ENCODE measurements at regions not wholly inside any gene's neighbourhood (a gene's known extent, or its start where the extent isn't known, plus 50 kb on each side); places are given as distances from the start of the nearest gene placed in this dataset.

GRCh38 chr7:127484954-127485353, 92.4 kb upstream of the ZNF800 start:
- H4K91ac ChIP-seq (ENCODE audit: low read length): no peak overlapping the region
- no peak overlapping the region for H4K8ac ChIP-seq (ENCODE audit: low read length)
- H3K79me1 ChIP-seq (replicated peaks; ENCODE audit: low read length, poor library complexity, severe bottlenecking): no peaks in the 10 kb centered on the region
- H3K23ac ChIP-seq (ENCODE audit: low read length in 2 of 2): no peak overlapping the region
- 79% methylated on average over 6 of the region's 6 CpGs for WGBS
- no peak overlapping the region for H3K18ac ChIP-seq (ENCODE audit: low read depth in 1 of 2, low read length in 2 of 2)
- no peak overlapping the region for H2BK5ac ChIP-seq (ENCODE audit: low read depth, low read length, poor library complexity, severe bottlenecking)
- H2BK12ac ChIP-seq (ENCODE audit: low read length in 2 of 2): no peak overlapping the region
- no peak overlapping the region for H2AFZ ChIP-seq (ENCODE audit: low read depth, low read length)
- no peak overlapping the region for H3K27ac ChIP-seq (ENCODE audit: low read length, poor library complexity, severe bottlenecking)
- H3K27me3 ChIP-seq (ENCODE audit: control insufficient read depth in 1 of 2, insufficient read depth in 1 of 2, low read length in 2 of 2): peaks cover 0 to 4% of the 10 kb centered on the region in 2 experiments
- H3K4ac ChIP-seq (ENCODE audit: low read depth in 1 of 2, low read length in 2 of 2): no peak overlapping the region
- H3K4me1 ChIP-seq (ENCODE audit: control insufficient read depth, insufficient read depth, low read depth, low read length): no peaks in the 10 kb centered on the region
- no peak overlapping the region for H2BK120ac ChIP-seq (ENCODE audit: low read depth, low read length)
- H3K4me3 ChIP-seq (ENCODE audit: insufficient read depth in 1 of 2, low read depth in 1 of 2, low read length in 2 of 2): no peak overlapping the region
- H3K4me2 ChIP-seq (ENCODE audit: low read length, poor library complexity, severe bottlenecking): no peak overlapping the region
- H3K36me3 ChIP-seq (ENCODE audit: control insufficient read depth in 1 of 2, insufficient read depth in 2 of 2, low read depth in 1 of 2, low read length in 2 of 2): no peaks in the 10 kb centered on the region
- no peak overlapping the region for H3K14ac ChIP-seq (ENCODE audit: low read length in 2 of 2)
- H2BK15ac ChIP-seq (ENCODE audit: low read depth, poor library complexity, severe bottlenecking): no peak overlapping the region
- DNase-seq: no peak
- H3K9me3 ChIP-seq (ENCODE audit: control insufficient read depth, low read length): no peaks in the 10 kb centered on the region
- no peak overlapping the region for H2AK5ac ChIP-seq (ENCODE audit: low read length, severe bottlenecking)
- no peak overlapping the region for H3K9ac ChIP-seq (ENCODE audit: low read length)

GRCh38 chr7:127478461-127478860, 86.0 kb upstream of the ZNF800 start:
- Histone ChIP-seq H3K9me3 (ENCODE audit: control insufficient read depth, low read length) (no peaks in the 10 kb centered on the region), H4K91ac (ENCODE audit: low read length) (no peak overlapping the region), H4K8ac (ENCODE audit: low read length) (no peak overlapping the region), H2BK120ac (ENCODE audit: low read depth, low read length) (no peak overlapping the region), H3K4me3 (ENCODE audit: insufficient read depth in 1 of 2, low read depth in 1 of 2, low read length in 2 of 2) (no peak overlapping the region), H3K36me3 (ENCODE audit: control insufficient read depth in 1 of 2, insufficient read depth in 2 of 2, low read depth in 1 of 2, low read length in 2 of 2) (no peaks in the 10 kb centered on the region), H3K9ac (ENCODE audit: low read length) (no peak overlapping the region), H3K14ac (ENCODE audit: low read length in 2 of 2) (no peak overlapping the region), H3K4ac (ENCODE audit: low read depth in 1 of 2, low read length in 2 of 2) (no peak overlapping the region), H3K27ac (ENCODE audit: low read length, poor library complexity, severe bottlenecking) (no peak overlapping the region), H3K79me1 (replicated peaks; ENCODE audit: low read length, poor library complexity, severe bottlenecking) (no peaks in the 10 kb centered on the region), H3K18ac (ENCODE audit: low read depth in 1 of 2, low read length in 2 of 2) (no peak overlapping the region), H2BK12ac (ENCODE audit: low read length in 2 of 2) (no peak overlapping the region), H3K27me3 (ENCODE audit: control insufficient read depth in 1 of 2, insufficient read depth in 1 of 2, low read length in 2 of 2) (peaks cover 0 to 6% of the 10 kb centered on the region in 2 experiments), H2BK5ac (ENCODE audit: low read depth, low read length, poor library complexity, severe bottlenecking) (no peak overlapping the region), H2BK15ac (ENCODE audit: low read depth, poor library complexity, severe bottlenecking) (no peak overlapping the region), H3K4me1 (ENCODE audit: control insufficient read depth, insufficient read depth, low read depth, low read length) (no peaks in the 10 kb centered on the region), H2AK5ac (ENCODE audit: low read length, severe bottlenecking) (no peak overlapping the region), H3K4me2 (ENCODE audit: low read length, poor library complexity, severe bottlenecking) (no peak overlapping the region), H2AFZ (ENCODE audit: low read depth, low read length) (no peak overlapping the region), H3K23ac (ENCODE audit: low read length in 2 of 2) (no peak overlapping the region)
- 62% methylated on average over 2 of the region's 2 CpGs for WGBS
- no peak for DNase-seq

DNA sequence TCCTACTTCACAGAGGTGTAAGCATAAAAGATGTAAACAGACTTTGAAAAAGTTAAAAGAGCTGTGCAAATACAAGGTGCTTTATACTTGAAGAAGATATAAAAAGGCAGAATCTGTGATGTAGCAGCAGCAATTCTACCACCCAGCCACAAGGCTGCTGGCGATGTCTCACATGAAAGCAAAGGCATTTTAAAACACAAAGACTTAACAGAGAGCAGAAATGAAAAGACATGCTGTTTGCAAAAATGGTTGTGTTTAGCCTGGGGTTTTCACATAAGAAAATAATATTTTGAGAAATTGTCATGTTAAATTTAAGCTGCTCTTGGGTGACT, 85.5 kb upstream of the ZNF800 start:
- H2AK5ac ChIP-seq (ENCODE audit: low read length, severe bottlenecking): no peak overlapping the region
- no peak overlapping the region for H4K8ac ChIP-seq (ENCODE audit: low read length)
- no peaks in the 10 kb centered on the region for H3K9me3 ChIP-seq (ENCODE audit: control insufficient read depth, low read length)
- H4K91ac ChIP-seq (ENCODE audit: low read length): no peak overlapping the region
- WGBS: no CpG with 5 or more reads among the region's 1 CpG
- H3K36me3 ChIP-seq (ENCODE audit: control insufficient read depth in 1 of 2, insufficient read depth in 2 of 2, low read depth in 1 of 2, low read length in 2 of 2): no peaks in the 10 kb centered on the region
- no peak overlapping the region for H3K4me3 ChIP-seq (ENCODE audit: insufficient read depth in 1 of 2, low read depth in 1 of 2, low read length in 2 of 2)
- no peak overlapping the region for H3K27ac ChIP-seq (ENCODE audit: low read length, poor library complexity, severe bottlenecking)
- no peak overlapping the region for H2AFZ ChIP-seq (ENCODE audit: low read depth, low read length)
- no peak overlapping the region for H2BK15ac ChIP-seq (ENCODE audit: low read depth, poor library complexity, severe bottlenecking)
- no peak overlapping the region for H2BK120ac ChIP-seq (ENCODE audit: low read depth, low read length)
- no peak overlapping the region for H3K4ac ChIP-seq (ENCODE audit: low read depth in 1 of 2, low read length in 2 of 2)
- no peak overlapping the region for H3K18ac ChIP-seq (ENCODE audit: low read depth in 1 of 2, low read length in 2 of 2)
- H2BK5ac ChIP-seq (ENCODE audit: low read depth, low read length, poor library complexity, severe bottlenecking): no peak overlapping the region
- H3K14ac ChIP-seq (ENCODE audit: low read length in 2 of 2): no peak overlapping the region
- H3K27me3 ChIP-seq (ENCODE audit: control insufficient read depth in 1 of 2, insufficient read depth in 1 of 2, low read length in 2 of 2): peaks cover 0 to 6% of the 10 kb centered on the region in 2 experiments
- H3K9ac ChIP-seq (ENCODE audit: low read length): no peak overlapping the region
- H3K79me1 ChIP-seq (replicated peaks; ENCODE audit: low read length, poor library complexity, severe bottlenecking): no peaks in the 10 kb centered on the region
- no peak overlapping the region for H3K23ac ChIP-seq (ENCODE audit: low read length in 2 of 2)
- H3K4me2 ChIP-seq (ENCODE audit: low read length, poor library complexity, severe bottlenecking): no peak overlapping the region
- no peak for DNase-seq
- H2BK12ac ChIP-seq (ENCODE audit: low read length in 2 of 2): no peak overlapping the region
- H3K4me1 ChIP-seq (ENCODE audit: control insufficient read depth, insufficient read depth, low read depth, low read length): no peaks in the 10 kb centered on the region

DNA sequence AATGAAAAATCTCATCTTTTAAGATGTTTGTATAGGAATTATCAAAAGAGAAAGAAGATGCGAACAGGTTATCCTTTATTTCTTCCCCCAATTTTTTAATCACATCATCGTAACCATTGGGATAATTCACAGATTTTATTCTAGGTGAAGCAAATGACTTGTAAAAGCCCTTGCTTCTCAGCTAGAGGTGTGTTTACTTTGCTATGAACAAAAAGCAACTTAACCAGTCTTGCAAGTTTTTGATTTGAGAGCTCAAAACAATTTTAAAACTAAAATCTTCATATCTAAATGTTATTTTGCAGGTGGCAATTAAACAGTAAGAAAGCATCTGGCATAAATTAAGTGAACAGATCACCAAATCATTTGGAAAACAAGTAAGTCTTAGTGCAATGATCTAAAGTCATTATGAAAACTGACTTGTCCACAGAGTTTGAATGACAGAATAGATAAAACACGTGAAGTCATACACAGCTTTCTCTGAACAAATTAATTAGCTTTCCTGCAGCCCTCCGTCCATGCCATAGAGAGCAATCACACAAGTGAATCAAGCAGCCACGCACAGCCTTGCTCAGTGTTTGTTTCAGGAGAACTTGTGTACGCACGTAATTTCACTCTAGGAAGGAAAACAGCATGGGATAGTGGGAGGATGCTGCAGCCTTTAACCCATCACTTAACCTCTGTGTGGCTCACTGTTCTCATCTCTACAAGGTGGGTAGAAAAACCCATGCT, 85.0 kb upstream of the ZNF800 start:
- Histone ChIP-seq H3K18ac (ENCODE audit: low read depth in 1 of 2, low read length in 2 of 2) (no peak overlapping the region), H3K36me3 (ENCODE audit: control insufficient read depth in 1 of 2, insufficient read depth in 2 of 2, low read depth in 1 of 2, low read length in 2 of 2) (no peaks in the 10 kb centered on the region), H2AFZ (ENCODE audit: low read depth, low read length) (no peak overlapping the region), H2BK120ac (ENCODE audit: low read depth, low read length) (no peak overlapping the region), H3K4me2 (ENCODE audit: low read length, poor library complexity, severe bottlenecking) (no peak overlapping the region), H2BK12ac (ENCODE audit: low read length in 2 of 2) (no peak overlapping the region), H3K27me3 (ENCODE audit: control insufficient read depth in 1 of 2, insufficient read depth in 1 of 2, low read length in 2 of 2) (peaks cover 0 to 6% of the 10 kb centered on the region in 2 experiments), H3K4ac (ENCODE audit: low read depth in 1 of 2, low read length in 2 of 2) (no peak overlapping the region), H3K14ac (ENCODE audit: low read length in 2 of 2) (no peak overlapping the region), H3K27ac (ENCODE audit: low read length, poor library complexity, severe bottlenecking) (no peak overlapping the region), H3K79me1 (replicated peaks; ENCODE audit: low read length, poor library complexity, severe bottlenecking) (no peaks in the 10 kb centered on the region), H3K4me1 (ENCODE audit: control insufficient read depth, insufficient read depth, low read depth, low read length) (no peaks in the 10 kb centered on the region), H2AK5ac (ENCODE audit: low read length, severe bottlenecking) (no peak overlapping the region), H3K23ac (ENCODE audit: low read length in 2 of 2) (no peak overlapping the region), H2BK15ac (ENCODE audit: low read depth, poor library complexity, severe bottlenecking) (no peak overlapping the region), H2BK5ac (ENCODE audit: low read depth, low read length, poor library complexity, severe bottlenecking) (no peak overlapping the region), H3K9me3 (ENCODE audit: control insufficient read depth, low read length) (no peaks in the 10 kb centered on the region), H3K9ac (ENCODE audit: low read length) (no peak overlapping the region), H3K4me3 (ENCODE audit: insufficient read depth in 1 of 2, low read depth in 1 of 2, low read length in 2 of 2) (no peak overlapping the region), H4K8ac (ENCODE audit: low read length) (no peak overlapping the region), H4K91ac (ENCODE audit: low read length) (no peak overlapping the region)
- no peak for DNase-seq
- WGBS: 44% methylated on average over 5 of the region's 7 CpGs
